BLaER1 (cell line): ENCODE measurements at regions not wholly inside any gene's neighbourhood (a gene's known extent, or its start where the extent isn't known, plus 50 kb on each side); places are given as distances from the start of the nearest gene placed in this dataset.

Experiments used
- H3K27ac ChIP-seq: shearing (Covaris generic); formaldehyde crosslinking; 2 replicates; pipeline ENCODE4 v1.8.1; 2022
- H3K27me3 ChIP-seq: shearing (Covaris generic); formaldehyde crosslinking; 2 replicates; pipeline ENCODE4 v1.8.1; 2022
- H3K36me3 ChIP-seq: shearing (Covaris generic); formaldehyde crosslinking; 2 replicates; pipeline ENCODE4 v1.8.1; 2022
- H3K4me1 ChIP-seq: shearing (Covaris generic); formaldehyde crosslinking; 2 replicates; pipeline ENCODE4 v1.8.1; 2022
- H3K4me2 ChIP-seq: shearing (Covaris generic); formaldehyde crosslinking; 2 replicates; pipeline ENCODE4 v1.8.1; 2022
- H3K4me3 ChIP-seq: shearing (Covaris generic); formaldehyde crosslinking; 2 replicates; pipeline ENCODE4 v1.8.1; 2022
- H3K9ac ChIP-seq: shearing (Covaris generic); formaldehyde crosslinking; 2 replicates; pipeline ENCODE4 v1.8.1; 2022
- H3K9me3 ChIP-seq: shearing (Covaris generic); formaldehyde crosslinking; 2 replicates; pipeline ENCODE4 v1.8.1; 2022
- H4K20me1 ChIP-seq: shearing (Covaris generic); formaldehyde crosslinking; 2 replicates; pipeline ENCODE4 v1.8.1; 2022
- Cebpa-rat ChIP-seq: shearing (Covaris generic); IDR thresholded peaks from 2 replicates; pipeline ENCODE4 v1.8.1; 2022

DNA sequence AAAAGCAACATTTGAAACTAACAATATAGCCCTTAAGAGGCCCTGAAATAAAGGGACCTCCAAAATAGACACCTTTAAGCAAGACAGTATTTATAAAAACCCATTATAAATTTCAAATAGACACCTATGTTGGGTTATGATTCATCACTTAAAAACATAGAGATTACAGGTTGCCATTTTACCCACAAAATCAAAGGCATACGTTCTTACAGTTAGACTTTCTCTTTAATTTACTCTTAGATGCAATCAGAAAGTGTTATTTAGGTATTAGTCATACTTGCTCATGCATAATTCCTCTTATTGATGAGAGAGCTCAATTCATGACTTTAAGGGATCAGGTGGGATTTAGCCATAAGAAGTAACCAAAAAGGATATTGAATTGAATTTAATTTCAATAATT, 51.5 kb upstream of the TMEM200A start:
- Histone ChIP-seq H3K4me1 (peaks cover 8% of the 10 kb centered on the region), H3K9ac (no peak overlapping the region), H3K36me3 (no peaks in the 10 kb centered on the region), H3K4me2 (no peak overlapping the region), H3K9me3 (no peaks in the 10 kb centered on the region), H3K27me3 (no peaks in the 10 kb centered on the region), H3K27ac (no peak overlapping the region), H4K20me1 (no peaks in the 10 kb centered on the region), H3K4me3 (no peak overlapping the region)
- no peak for TF ChIP-seq Cebpa-rat

DNA sequence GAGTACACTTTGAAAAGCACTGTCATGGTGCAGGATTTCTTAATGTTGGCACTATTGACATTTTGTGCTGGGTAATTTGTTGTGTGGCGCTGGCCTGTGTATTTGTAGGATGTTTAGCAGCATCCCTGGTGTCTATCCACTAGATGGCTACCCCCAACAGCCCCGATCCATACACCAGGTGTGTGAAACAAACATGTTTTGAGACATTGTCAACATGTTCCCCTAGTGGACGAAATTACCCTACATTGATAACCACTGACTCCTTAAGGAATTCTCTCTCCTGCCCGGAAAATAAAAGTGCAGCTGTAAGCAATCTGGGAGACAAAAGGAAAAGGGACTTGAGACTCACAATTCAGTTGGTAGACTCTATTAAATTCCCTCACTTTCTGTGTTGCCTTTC, 52.6 kb upstream of the TMEM200A start:
- Histone ChIP-seq H4K20me1 (no peaks in the 10 kb centered on the region), H3K9ac (no peak overlapping the region), H3K4me3 (no peak overlapping the region), H3K4me1 (peaks cover 8% of the 10 kb centered on the region), H3K9me3 (no peaks in the 10 kb centered on the region), H3K27ac (no peak overlapping the region), H3K27me3 (no peaks in the 10 kb centered on the region), H3K36me3 (no peaks in the 10 kb centered on the region), H3K4me2 (no peak overlapping the region)
- TF ChIP-seq Cebpa-rat = no peak

DNA sequence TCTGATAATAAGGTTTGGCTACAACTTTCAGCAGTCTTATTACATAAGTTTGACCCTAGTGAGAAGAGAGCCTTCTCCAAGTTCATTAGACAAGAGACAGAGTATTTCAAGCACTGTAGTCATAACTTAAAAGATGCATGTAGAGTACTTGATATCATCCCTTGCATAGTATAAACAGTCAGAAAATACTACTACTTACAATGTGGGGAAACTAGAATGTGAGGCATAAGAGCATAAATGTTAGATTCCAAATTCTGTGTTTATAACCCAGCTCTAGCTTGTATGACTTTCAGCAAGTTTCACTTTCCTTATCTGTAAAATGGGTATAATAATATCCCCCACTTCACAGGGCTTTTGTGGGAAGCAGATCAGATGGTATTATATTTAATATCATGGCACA, 56.8 kb upstream of the TMEM200A start:
- no peaks in the 10 kb centered on the region for H3K9me3 ChIP-seq
- no peak overlapping the region for H3K27ac ChIP-seq
- no peak for TF ChIP-seq Cebpa-rat
- no peak overlapping the region for H3K4me2 ChIP-seq
- peaks cover 12% of the 10 kb centered on the region for H3K4me1 ChIP-seq
- H4K20me1 ChIP-seq = no peaks in the 10 kb centered on the region
- no peak overlapping the region for H3K9ac ChIP-seq
- no peak overlapping the region for H3K4me3 ChIP-seq
- H3K27me3 ChIP-seq = no peaks in the 10 kb centered on the region
- no peaks in the 10 kb centered on the region for H3K36me3 ChIP-seq

DNA sequence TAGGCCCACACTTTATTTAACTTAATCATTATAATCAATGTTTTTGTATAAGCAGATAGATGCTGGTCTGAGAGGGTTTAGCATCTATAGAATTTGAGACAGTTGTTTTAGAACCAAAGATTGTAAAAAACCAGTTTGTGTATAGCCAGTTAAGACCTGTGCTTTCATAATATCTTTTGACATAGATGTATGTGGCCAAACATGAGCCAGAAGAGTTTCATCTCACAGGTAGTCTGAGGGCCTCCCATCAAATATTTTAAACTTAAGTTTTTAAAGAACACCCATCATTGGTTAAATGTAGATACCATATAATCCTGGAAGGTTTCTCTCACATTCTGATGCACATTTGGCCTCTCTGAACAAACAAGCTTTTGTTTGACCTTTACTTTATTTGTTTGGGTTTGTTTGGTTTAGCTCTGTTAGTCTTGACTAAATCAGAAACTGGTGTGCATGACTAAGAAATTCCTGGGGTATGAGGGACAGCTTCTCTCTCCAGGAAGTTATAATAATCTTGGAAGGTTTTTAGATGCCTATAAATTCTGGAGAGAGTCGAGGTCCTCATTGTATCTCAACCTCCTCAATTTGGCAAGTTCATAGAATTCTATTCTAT, 58.0 kb upstream of the TMEM200A start:
- Histone ChIP-seq H3K27ac (no peak overlapping the region), H3K9me3 (no peaks in the 10 kb centered on the region)

DNA sequence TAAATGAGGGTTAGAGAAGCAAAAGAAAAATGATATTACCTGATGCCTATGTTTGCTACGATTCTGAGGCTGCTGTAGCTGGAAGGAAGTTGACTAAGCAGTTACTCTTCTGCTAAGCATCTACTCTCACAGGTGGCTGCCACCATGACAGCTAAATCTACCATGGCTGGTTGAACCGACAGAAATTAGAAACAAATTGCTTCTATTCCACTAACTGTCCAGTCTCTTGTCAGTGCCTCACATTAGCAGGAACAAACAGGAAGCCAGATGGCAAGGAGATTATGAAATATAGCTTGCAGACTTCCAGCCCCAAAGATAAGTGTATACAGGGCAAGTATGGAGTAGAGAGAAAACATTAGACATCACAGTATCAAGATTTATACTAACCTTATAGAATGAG, 59.4 kb upstream of the TMEM200A start:
- no peaks in the 10 kb centered on the region for H3K9me3 ChIP-seq
- H4K20me1 ChIP-seq = no peaks in the 10 kb centered on the region
- no peak overlapping the region for H3K27ac ChIP-seq
- no peaks in the 10 kb centered on the region for H3K27me3 ChIP-seq
- no peak for TF ChIP-seq Cebpa-rat
- no peak overlapping the region for H3K4me3 ChIP-seq
- H3K4me2 ChIP-seq = no peak overlapping the region
- H3K9ac ChIP-seq = no peak overlapping the region
- H3K4me1 ChIP-seq = peaks cover 4% of the 10 kb centered on the region; the same call in 1 of the 2 replicates
- no peaks in the 10 kb centered on the region for H3K36me3 ChIP-seq

More for the DNA sequence above, 58.0 kb upstream of the TMEM200A start:
- no peak overlapping the region for H3K4me3 ChIP-seq
- TF ChIP-seq Cebpa-rat = no peak
- H3K27me3 ChIP-seq = no peaks in the 10 kb centered on the region
- H3K36me3 ChIP-seq = no peaks in the 10 kb centered on the region
- no peak overlapping the region for H3K4me2 ChIP-seq
- H3K4me1 ChIP-seq = peaks cover 12% of the 10 kb centered on the region
- no peaks in the 10 kb centered on the region for H4K20me1 ChIP-seq
- no peak overlapping the region for H3K9ac ChIP-seq

DNA sequence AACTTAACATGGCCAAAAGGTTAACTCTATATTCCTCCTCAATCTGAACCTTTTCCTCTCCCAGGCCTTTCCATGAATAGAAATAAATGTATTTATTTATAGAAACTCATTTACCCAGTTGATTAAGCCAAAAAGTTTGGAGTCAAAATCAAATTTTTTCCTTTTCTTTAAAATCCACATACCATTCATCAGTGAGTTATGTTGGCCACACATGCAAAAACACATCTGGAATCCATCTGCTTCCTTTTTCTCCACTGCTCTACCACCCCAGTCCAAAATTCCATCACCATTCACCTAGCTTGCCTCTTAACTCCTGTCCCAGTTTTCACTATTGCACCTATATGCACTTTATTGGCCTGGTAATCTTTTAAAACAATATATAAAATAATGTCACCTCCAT, 62.4 kb upstream of the TMEM200A start:
- Histone ChIP-seq H3K27me3 (no peaks in the 10 kb centered on the region), H3K4me1 (peaks cover 4% of the 10 kb centered on the region; the same call in 1 of the 2 replicates), H3K9ac (no peak overlapping the region), H3K4me3 (no peak overlapping the region), H4K20me1 (no peaks in the 10 kb centered on the region), H3K27ac (no peak overlapping the region), H3K36me3 (no peaks in the 10 kb centered on the region), H3K9me3 (no peaks in the 10 kb centered on the region), H3K4me2 (no peak overlapping the region)
- TF ChIP-seq Cebpa-rat = no peak

DNA sequence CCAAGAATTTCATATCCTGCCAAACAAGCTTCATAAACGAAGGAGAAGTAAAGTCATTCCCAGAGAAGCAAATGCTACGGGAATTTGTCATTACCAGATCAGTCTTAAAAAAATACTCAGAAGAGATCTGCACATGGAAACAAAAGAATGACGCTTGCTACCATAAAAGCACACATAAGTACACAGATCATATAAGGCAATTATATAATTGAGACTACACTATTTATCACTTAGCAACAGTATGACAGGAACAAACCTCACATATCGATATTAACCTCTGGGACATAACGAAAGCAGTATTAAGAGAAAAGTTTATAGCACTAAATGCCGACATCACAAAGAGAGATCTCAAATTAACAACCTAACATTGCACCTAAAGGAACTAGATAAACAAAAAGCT, 67.6 kb upstream of the TMEM200A start:
- no peak for TF ChIP-seq Cebpa-rat

DNA sequence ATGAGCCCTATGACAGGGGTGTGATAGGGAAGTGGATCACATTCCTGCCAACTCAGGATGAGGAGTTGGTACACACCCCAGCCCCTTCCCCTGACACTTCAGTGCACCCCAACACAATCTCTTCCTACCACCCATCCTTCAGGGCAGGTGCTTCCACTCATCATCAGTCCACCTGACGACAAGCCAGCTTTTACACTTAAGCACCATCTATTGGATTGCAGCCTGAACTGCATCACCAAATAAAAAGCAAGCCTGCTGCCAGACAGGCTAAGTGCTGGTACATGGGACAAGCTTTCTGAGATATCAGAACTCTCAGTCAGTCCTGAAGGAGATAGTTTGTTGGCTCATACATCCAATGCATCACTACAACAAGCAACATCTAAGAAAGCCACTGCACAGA, 69.0 kb upstream of the TMEM200A start:
- no peaks in the 10 kb centered on the region for H3K9me3 ChIP-seq
- H4K20me1 ChIP-seq = no peaks in the 10 kb centered on the region
- no peaks in the 10 kb centered on the region for H3K4me1 ChIP-seq
- no peak for TF ChIP-seq Cebpa-rat
- H3K36me3 ChIP-seq = no peaks in the 10 kb centered on the region
- H3K4me3 ChIP-seq = no peak overlapping the region
- no peak overlapping the region for H3K4me2 ChIP-seq
- no peak overlapping the region for H3K9ac ChIP-seq
- no peaks in the 10 kb centered on the region for H3K27me3 ChIP-seq
- no peak overlapping the region for H3K27ac ChIP-seq

More for the DNA sequence above, 67.6 kb upstream of the TMEM200A start:
- H3K9me3 ChIP-seq = no peaks in the 10 kb centered on the region
- H4K20me1 ChIP-seq = no peaks in the 10 kb centered on the region
- H3K4me1 ChIP-seq = no peaks in the 10 kb centered on the region
- no peaks in the 10 kb centered on the region for H3K27me3 ChIP-seq
- no peak overlapping the region for H3K27ac ChIP-seq
- no peak overlapping the region for H3K4me2 ChIP-seq
- no peak overlapping the region for H3K4me3 ChIP-seq
- no peaks in the 10 kb centered on the region for H3K36me3 ChIP-seq
- H3K9ac ChIP-seq = no peak overlapping the region

DNA sequence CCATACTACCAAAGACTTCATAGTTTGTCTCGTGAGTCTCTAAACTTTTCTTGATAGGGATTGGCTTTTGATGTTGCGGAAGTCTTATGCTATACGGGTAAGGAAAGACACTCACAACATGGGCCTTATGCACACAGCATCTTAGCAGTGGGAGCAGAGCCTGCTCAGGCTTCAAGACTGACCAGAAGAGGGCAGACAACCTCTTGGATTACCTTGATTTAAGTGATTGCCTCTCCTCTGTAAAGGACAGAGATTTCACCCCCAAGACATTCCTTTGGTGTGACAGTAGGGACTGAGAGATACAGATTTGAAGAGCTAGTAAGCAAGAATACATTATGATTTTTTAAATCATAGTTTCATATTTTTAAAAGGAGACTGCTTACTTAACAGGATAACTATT, 71.0 kb upstream of the SAMD3 start:
- Histone ChIP-seq H3K27ac (no peak overlapping the region), H3K27me3 (no peaks in the 10 kb centered on the region), H3K9me3 (no peaks in the 10 kb centered on the region), H3K9ac (no peak overlapping the region), H3K4me2 (no peak overlapping the region), H3K36me3 (no peaks in the 10 kb centered on the region), H3K4me3 (no peak overlapping the region), H4K20me1 (no peaks in the 10 kb centered on the region), H3K4me1 (no peaks in the 10 kb centered on the region)
- TF ChIP-seq Cebpa-rat = no peak

DNA sequence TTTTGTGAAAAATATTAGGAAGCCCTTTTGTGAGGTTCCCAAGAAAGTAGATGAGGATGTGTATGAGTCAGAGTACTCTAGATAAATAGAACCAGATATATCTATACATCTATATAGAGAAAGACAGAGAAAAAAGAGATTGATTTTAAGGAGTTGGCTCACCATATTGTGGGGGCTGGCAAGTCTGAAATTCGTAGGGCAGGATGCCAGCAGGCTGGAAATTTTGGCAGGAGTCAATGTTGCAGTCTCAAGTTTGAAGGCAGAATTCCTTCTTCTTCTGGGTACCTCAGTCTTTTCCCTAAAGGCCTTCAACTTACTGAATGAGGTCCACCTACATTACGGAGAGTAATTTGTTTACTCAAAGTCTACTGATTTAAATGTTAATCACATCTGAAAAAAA, 65.3 kb upstream of the SAMD3 start:
- no peak overlapping the region for H3K4me2 ChIP-seq
- no peak overlapping the region for H3K27ac ChIP-seq
- H3K9me3 ChIP-seq = no peaks in the 10 kb centered on the region
- H3K36me3 ChIP-seq = no peaks in the 10 kb centered on the region
- no peak overlapping the region for H3K9ac ChIP-seq
- TF ChIP-seq Cebpa-rat = no peak
- H3K4me3 ChIP-seq = no peak overlapping the region
- H4K20me1 ChIP-seq = no peaks in the 10 kb centered on the region
- H3K27me3 ChIP-seq = no peaks in the 10 kb centered on the region
- H3K4me1 ChIP-seq = no peaks in the 10 kb centered on the region
